ENCODE measurements at regions not wholly inside any gene's neighbourhood (a gene's known extent, or its start where the extent isn't known, plus 50 kb on each side); places are given as distances from the start of the nearest gene placed in this dataset.

- Mint-ChIP-seq H3K27ac (ENCODE audit: unreplicated experiment) (no peak overlapping the region), H3K4me1 (ENCODE audit: low read depth, unreplicated experiment) (no peaks in the 10 kb centered on the region), H3K4me3 (ENCODE audit: low read depth, unreplicated experiment) (no peak overlapping the region), H3K9me3 (ENCODE audit: low read depth, unreplicated experiment) (peaks cover 2% of the 10 kb centered on the region), H3K36me3 (ENCODE audit: insufficient read depth, unreplicated experiment) (no peaks in the 10 kb centered on the region), H3K27me3 (ENCODE audit: unreplicated experiment) (no peaks in the 10 kb centered on the region)
- no peak for TF ChIP-seq CTCF (IDR thresholded peaks at IDR 0.05; ENCODE audit: unreplicated experiment)
- CTCF ChIA-PET, result no interaction called here
- DNase-seq, result no peak
- intact Hi-C loops (cut with micrococcal nuclease; ENCODE audit: unreplicated experiment), result no loop called here
- BruUV-seq (replicated peaks), result no TSS peak
Measured at GRCh38 chr13:112131081-112131712, 64.2 kb downstream of the SOX1 start.

GRCh38 chr13:112131713-112132113 is 64.8 kb downstream of the SOX1 start:
- BruUV-seq (replicated peaks), result no TSS peak
- Mint-ChIP-seq H3K9me3 (ENCODE audit: low read depth, unreplicated experiment) (peaks cover 2% of the 10 kb centered on the region), H3K4me3 (ENCODE audit: low read depth, unreplicated experiment) (no peak overlapping the region), H3K4me1 (ENCODE audit: low read depth, unreplicated experiment) (no peaks in the 10 kb centered on the region), H3K27me3 (ENCODE audit: unreplicated experiment) (no peaks in the 10 kb centered on the region), H3K27ac (ENCODE audit: unreplicated experiment) (no peak overlapping the region), H3K36me3 (ENCODE audit: insufficient read depth, unreplicated experiment) (no peaks in the 10 kb centered on the region)
- CTCF ChIA-PET, result no interaction called here
- no peak for TF ChIP-seq CTCF (IDR thresholded peaks at IDR 0.05; ENCODE audit: unreplicated experiment)
- no peak for DNase-seq
- intact Hi-C loops (cut with micrococcal nuclease; ENCODE audit: unreplicated experiment), result no loop called here

- BruUV-seq (replicated peaks), result no TSS peak
- no peak for TF ChIP-seq CTCF (IDR thresholded peaks at IDR 0.05; ENCODE audit: unreplicated experiment)
Measured at GRCh38 chr13:112132142-112132541, 65.2 kb downstream of the SOX1 start.

GRCh38 chr13:112132619-112133018 is 65.7 kb downstream of the SOX1 start:
- H3K4me3 Mint-ChIP-seq (ENCODE audit: low read depth, unreplicated experiment), result no peak overlapping the region
- no peaks in the 10 kb centered on the region for H3K36me3 Mint-ChIP-seq (ENCODE audit: insufficient read depth, unreplicated experiment)
- CTCF ChIA-PET, result no interaction called here
- BruUV-seq (replicated peaks), result no TSS peak
- no peak overlapping the region for H3K27ac Mint-ChIP-seq (ENCODE audit: unreplicated experiment)
- TF ChIP-seq CTCF (IDR thresholded peaks at IDR 0.05; ENCODE audit: unreplicated experiment), result no peak
- H3K4me1 Mint-ChIP-seq (ENCODE audit: low read depth, unreplicated experiment), result no peaks in the 10 kb centered on the region
- intact Hi-C loops (cut with micrococcal nuclease; ENCODE audit: unreplicated experiment), result no loop called here
- H3K27me3 Mint-ChIP-seq (ENCODE audit: unreplicated experiment), result no peaks in the 10 kb centered on the region
- peaks cover 2% of the 10 kb centered on the region for H3K9me3 Mint-ChIP-seq (ENCODE audit: low read depth, unreplicated experiment)
- DNase-seq, result no peak

More at GRCh38 chr13:112132142-112132541, 65.2 kb downstream of the SOX1 start:
- no peaks in the 10 kb centered on the region for H3K36me3 Mint-ChIP-seq (ENCODE audit: insufficient read depth, unreplicated experiment)
- DNase-seq, result no peak
- CTCF ChIA-PET, result no interaction called here
- H3K27ac Mint-ChIP-seq (ENCODE audit: unreplicated experiment), result no peak overlapping the region
- intact Hi-C loops (cut with micrococcal nuclease; ENCODE audit: unreplicated experiment), result no loop called here
- H3K4me1 Mint-ChIP-seq (ENCODE audit: low read depth, unreplicated experiment), result no peaks in the 10 kb centered on the region
- H3K9me3 Mint-ChIP-seq (ENCODE audit: low read depth, unreplicated experiment), result peaks cover 2% of the 10 kb centered on the region
- no peak overlapping the region for H3K4me3 Mint-ChIP-seq (ENCODE audit: low read depth, unreplicated experiment)
- H3K27me3 Mint-ChIP-seq (ENCODE audit: unreplicated experiment), result no peaks in the 10 kb centered on the region

Data from Calu3 (cell line).